ENCODE measurements at regions not wholly inside any gene's neighbourhood (a gene's known extent, or its start where the extent isn't known, plus 50 kb on each side); places are given as distances from the start of the nearest gene placed in this dataset.

- DNase-seq (ENCODE audit: low spot score), result no peak
Observed at GRCh38 chr22:48948575-48949170, 879.0 kb downstream of the BRD1 start.

GRCh38 chr22:48947636-48948035 lies 880.0 kb downstream of the BRD1 start:
- no peak for DNase-seq (ENCODE audit: low spot score)

GRCh38 chr22:48945621-48946458 lies 881.8 kb downstream of the BRD1 start:
- DNase-seq (ENCODE audit: low spot score), result no peak

GRCh38 chr22:48944751-48945620 lies 882.7 kb downstream of the BRD1 start:
- no peak for DNase-seq (ENCODE audit: low spot score)

GRCh38 chr22:48944433-48944750 lies 883.3 kb downstream of the BRD1 start:
- DNase-seq (ENCODE audit: low spot score), result no peak

- peak; percentile 32 for DNase-seq (ENCODE audit: low spot score)
Observed at GRCh38 chr22:48943567-48944432, 883.9 kb downstream of the BRD1 start.

GRCh38 chr22:48942698-48943566 lies 884.7 kb downstream of the BRD1 start:
- DNase-seq (ENCODE audit: low spot score), result no peak

- DNase-seq (ENCODE audit: low spot score), result no peak
Observed at GRCh38 chr22:48941903-48942575, 885.6 kb downstream of the BRD1 start.

GRCh38 chr22:48941033-48941902 lies 886.4 kb downstream of the BRD1 start:
- no peak for DNase-seq (ENCODE audit: low spot score)

- DNase-seq (ENCODE audit: low spot score), result no peak
Observed at GRCh38 chr22:48940266-48941032, 887.2 kb downstream of the BRD1 start.

GRCh38 chr22:48939441-48940265 lies 888.0 kb downstream of the BRD1 start:
- DNase-seq (ENCODE audit: low spot score), result no peak

GRCh38 chr22:48938741-48939140 lies 888.9 kb downstream of the BRD1 start:
- DNase-seq (ENCODE audit: low spot score), result no peak

- no peak for DNase-seq (ENCODE audit: low spot score)
Observed at GRCh38 chr22:48937032-48937639, 890.5 kb downstream of the BRD1 start.

- DNase-seq (ENCODE audit: low spot score), result no peak
Observed at GRCh38 chr22:48936391-48936790, 891.3 kb downstream of the BRD1 start.

GRCh38 chr22:48934446-48934845 lies 893.2 kb downstream of the BRD1 start:
- DNase-seq (ENCODE audit: low spot score), result no peak

- no peak for DNase-seq (ENCODE audit: low spot score)
Observed at GRCh38 chr22:48931452-48931851, 896.2 kb downstream of the BRD1 start.

- no peak for DNase-seq (ENCODE audit: low spot score)
Observed at GRCh38 chr22:48929276-48929790, 898.3 kb downstream of the BRD1 start.

Data from HT-29 (cell line).